Keratinocyte (primary cell): ENCODE measurements at regions not wholly inside any gene's neighbourhood (a gene's known extent, or its start where the extent isn't known, plus 50 kb on each side); places are given as distances from the start of the nearest gene placed in this dataset.

Experiments used
- DNase-seq: peaks from one replicate; pipeline ENCODE4 v3.0.0-alpha.2; 2011; ENCODE audit warnings: low read depth, missing footprints, low spot score
- FAIRE-seq: peaks from 2 replicates; lab custom pipeline; 2011; peaks lifted over from hg19 to GRCh38; lab: Jason Lieb, UNC
- H2AFZ ChIP-seq: 2 replicates; pipeline ENCODE4 v1.6.0; 2012; ENCODE audit warnings: low read length, control low read depth, inconsistent platforms; ENCODE audit not compliant: control insufficient read depth
- H3K27ac ChIP-seq: 2 replicates; pipeline ENCODE4 v1.5.1; 2011; ENCODE audit warnings: low read length; ENCODE audit not compliant: control insufficient read depth, insufficient read depth
- H3K27me3 ChIP-seq: 3 replicates; pipeline ENCODE4 v1.6.0; 2011; ENCODE audit warnings: low read length; ENCODE audit not compliant: control insufficient read depth, insufficient read depth; ENCODE audit errors: extremely low read depth
- H3K36me3 ChIP-seq, 2 experiments: 2 replicates in 1 of 2; 3 replicates in 1 of 2; pipeline ENCODE4 v1.5.1; 2011; ENCODE audit warnings: low read length in 2 of 2, mild to moderate bottlenecking in 1 of 2; ENCODE audit not compliant: control insufficient read depth in 2 of 2, insufficient read depth in 2 of 2; ENCODE audit errors: extremely low read depth in 1 of 2
- H3K4me1 ChIP-seq: 3 replicates; pipeline ENCODE4 v1.5.1; 2011; ENCODE audit warnings: low read length; ENCODE audit not compliant: control insufficient read depth, insufficient read depth; ENCODE audit errors: extremely low read depth
- H3K4me2 ChIP-seq: 3 replicates; pipeline ENCODE4 v1.6.0; 2011; ENCODE audit warnings: low read depth, low read length; ENCODE audit not compliant: control insufficient read depth, insufficient read depth; ENCODE audit errors: extremely low read depth
- H3K4me3 ChIP-seq, 3 experiments: fragments of 200-600 bp in 1 of 3; sonication (generic) in 1 of 3; 2 replicates in 2 of 3; 3 replicates in 1 of 3; pipeline ENCODE4 v1.5.1; 2011 to 2016; ENCODE audit warnings: low read length in 3 of 3, mild to moderate bottlenecking in 3 of 3, control low read depth in 2 of 3, inconsistent platforms in 1 of 3, low read depth in 1 of 3, mixed read lengths in 1 of 3, mixed run types in 1 of 3, moderate library complexity in 1 of 3; ENCODE audit not compliant: control insufficient read depth in 2 of 3, insufficient read depth in 2 of 3; ENCODE audit errors: extremely low read depth in 1 of 3
- H3K79me2 ChIP-seq: 2 replicates; pipeline ENCODE4 v1.6.0; 2012; ENCODE audit warnings: low read length; ENCODE audit not compliant: control insufficient read depth, insufficient read depth
- H3K9ac ChIP-seq: 3 replicates; pipeline ENCODE4 v1.6.0; 2011; ENCODE audit warnings: low read length; ENCODE audit not compliant: control insufficient read depth, insufficient read depth; ENCODE audit errors: extremely low read depth
- H3K9me1 ChIP-seq: 3 replicates; pipeline ENCODE4 v1.6.0; 2011; ENCODE audit warnings: low read length; ENCODE audit not compliant: control insufficient read depth, insufficient read depth; ENCODE audit errors: extremely low read depth
- H3K9me3 ChIP-seq: 2 replicates; pipeline ENCODE4 v1.5.1; 2012; ENCODE audit warnings: low read depth, low read length; ENCODE audit not compliant: control insufficient read depth
- H4K20me1 ChIP-seq: 3 replicates; pipeline ENCODE4 v1.6.0; 2011; ENCODE audit warnings: low read length; ENCODE audit not compliant: control insufficient read depth, insufficient read depth; ENCODE audit errors: extremely low read depth
- CTCF ChIP-seq, 3 experiments: IDR thresholded peaks in 1 of 3; conservative IDR thresholded peaks in 1 of 3; optimal IDR thresholded peaks in 1 of 3; 2 replicates in 2 of 3; 3 replicates in 1 of 3; pipeline versions ENCODE3 to v1.5.1; 2011; ENCODE audit warnings: low read length in 3 of 3, mild to moderate bottlenecking in 3 of 3, moderate library complexity in 2 of 3, control low read depth in 1 of 3, inconsistent platforms in 1 of 3; ENCODE audit not compliant: insufficient read depth in 2 of 3; ENCODE audit errors: extremely low read depth in 1 of 3
- EZH2 ChIP-seq: IDR thresholded peaks from one replicate; pipeline ENCODE4 v1.6.1; 2012; ENCODE audit warnings: inconsistent platforms, mild to moderate bottlenecking, low read length, moderate library complexity
- dilution Hi-C: fragments of 300-500 bp; cut with MboI; formaldehyde crosslinking; loops from one replicate; pipeline ENCODE4 v1.7.0; 2020; ENCODE audit warnings: low sequenced_read_pairs; ENCODE audit not compliant: extremely low pct_ligation_motif_present

- H2AFZ ChIP-seq: no peak overlapping the region
- H3K4me3 ChIP-seq: no peak overlapping the region
- DNase-seq (no peak), FAIRE-seq (no peak)
- H3K27ac ChIP-seq: no peak overlapping the region
- H3K9me3 ChIP-seq: no peaks in the 10 kb centered on the region
- H3K9ac ChIP-seq: no peak overlapping the region
- H3K79me2 ChIP-seq: no peaks in the 10 kb centered on the region
- dilution Hi-C loops: no loop called here
- H3K9me1 ChIP-seq: no peaks in the 10 kb centered on the region
- no peak for TF ChIP-seq CTCF (optimal IDR thresholded peaks at IDR 0.05 in 1 of 3, IDR thresholded peaks at IDR 0.05 in 1 of 3, conservative IDR thresholded peaks at IDR 0.05 in 1 of 3; ENCODE audit: extremely low read depth in 1 of 3, insufficient read depth in 2 of 3, low read length in 3 of 3)
- no peak for TF ChIP-seq EZH2
- no peak overlapping the region for H3K4me2 ChIP-seq
- H3K36me3 ChIP-seq: no peaks in the 10 kb centered on the region
- no peaks in the 10 kb centered on the region for H3K27me3 ChIP-seq
- H3K4me1 ChIP-seq: no peaks in the 10 kb centered on the region
- H4K20me1 ChIP-seq: no peaks in the 10 kb centered on the region
Observed at GRCh38 chr5:115469904-115470516, 74.6 kb downstream of the FEM1C start.

GRCh38 chr5:115467628-115468027, 76.9 kb downstream of the FEM1C start:
- no peak overlapping the region for H3K4me3 ChIP-seq
- H3K27me3 ChIP-seq: no peaks in the 10 kb centered on the region
- no peak overlapping the region for H3K4me2 ChIP-seq
- no peak for TF ChIP-seq EZH2
- DNase-seq (no peak), FAIRE-seq (no peak)
- no peaks in the 10 kb centered on the region for H3K36me3 ChIP-seq
- H3K79me2 ChIP-seq: no peaks in the 10 kb centered on the region
- no peaks in the 10 kb centered on the region for H3K9me3 ChIP-seq
- H4K20me1 ChIP-seq: no peaks in the 10 kb centered on the region
- H3K4me1 ChIP-seq: no peaks in the 10 kb centered on the region
- H2AFZ ChIP-seq: no peak overlapping the region
- no peaks in the 10 kb centered on the region for H3K9me1 ChIP-seq
- no peak overlapping the region for H3K27ac ChIP-seq
- dilution Hi-C loops: no loop called here
- H3K9ac ChIP-seq: no peak overlapping the region

GRCh38 chr5:115465431-115465830, 79.1 kb downstream of the FEM1C start:
- TF ChIP-seq EZH2 (no peak), CTCF (optimal IDR thresholded peaks at IDR 0.05 in 1 of 3, IDR thresholded peaks at IDR 0.05 in 1 of 3, conservative IDR thresholded peaks at IDR 0.05 in 1 of 3; ENCODE audit: extremely low read depth in 1 of 3, insufficient read depth in 2 of 3, low read length in 3 of 3) (no peak)
- no peaks in the 10 kb centered on the region for H3K27me3 ChIP-seq
- no peak overlapping the region for H3K9ac ChIP-seq
- peaks cover 17% of the 10 kb centered on the region for H3K4me1 ChIP-seq
- H3K36me3 ChIP-seq: no peaks in the 10 kb centered on the region
- dilution Hi-C loops: no loop called here
- DNase-seq (no peak), FAIRE-seq (no peak)
- H3K27ac ChIP-seq: no peak overlapping the region
- H3K9me1 ChIP-seq: no peaks in the 10 kb centered on the region
- H3K79me2 ChIP-seq: no peaks in the 10 kb centered on the region
- H2AFZ ChIP-seq: no peak overlapping the region
- no peak overlapping the region for H3K4me3 ChIP-seq
- H3K4me2 ChIP-seq: no peak overlapping the region
- no peaks in the 10 kb centered on the region for H3K9me3 ChIP-seq
- H4K20me1 ChIP-seq: no peaks in the 10 kb centered on the region
